Keratinocyte (primary cell): ENCODE measurements at regions not wholly inside any gene's neighbourhood (a gene's known extent, or its start where the extent isn't known, plus 50 kb on each side); places are given as distances from the start of the nearest gene placed in this dataset.

ENCODE experiments used
- DNase-seq: peaks from one replicate; pipeline ENCODE4 v3.0.0-alpha.2; 2011; ENCODE audit warnings: low read depth, missing footprints, low spot score
- FAIRE-seq: peaks from 2 replicates; lab custom pipeline; 2011; peaks lifted over from hg19 to GRCh38; lab: Jason Lieb, UNC
- H2AFZ ChIP-seq: 2 replicates; pipeline ENCODE4 v1.6.0; 2012; ENCODE audit warnings: low read length, control low read depth, inconsistent platforms; ENCODE audit not compliant: control insufficient read depth
- H3K27ac ChIP-seq: 2 replicates; pipeline ENCODE4 v1.5.1; 2011; ENCODE audit warnings: low read length; ENCODE audit not compliant: control insufficient read depth, insufficient read depth
- H3K27me3 ChIP-seq: 3 replicates; pipeline ENCODE4 v1.6.0; 2011; ENCODE audit warnings: low read length; ENCODE audit not compliant: control insufficient read depth, insufficient read depth; ENCODE audit errors: extremely low read depth
- H3K36me3 ChIP-seq, 2 experiments: 2 replicates in 1 of 2; 3 replicates in 1 of 2; pipeline ENCODE4 v1.5.1; 2011; ENCODE audit warnings: low read length in 2 of 2, mild to moderate bottlenecking in 1 of 2; ENCODE audit not compliant: control insufficient read depth in 2 of 2, insufficient read depth in 2 of 2; ENCODE audit errors: extremely low read depth in 1 of 2
- H3K4me1 ChIP-seq: 3 replicates; pipeline ENCODE4 v1.5.1; 2011; ENCODE audit warnings: low read length; ENCODE audit not compliant: control insufficient read depth, insufficient read depth; ENCODE audit errors: extremely low read depth
- H3K4me2 ChIP-seq: 3 replicates; pipeline ENCODE4 v1.6.0; 2011; ENCODE audit warnings: low read depth, low read length; ENCODE audit not compliant: control insufficient read depth, insufficient read depth; ENCODE audit errors: extremely low read depth
- H3K4me3 ChIP-seq, 3 experiments: fragments of 200-600 bp in 1 of 3; sonication (generic) in 1 of 3; 2 replicates in 2 of 3; 3 replicates in 1 of 3; pipeline ENCODE4 v1.5.1; 2011 to 2016; ENCODE audit warnings: low read length in 3 of 3, mild to moderate bottlenecking in 3 of 3, control low read depth in 2 of 3, inconsistent platforms in 1 of 3, low read depth in 1 of 3, mixed read lengths in 1 of 3, mixed run types in 1 of 3, moderate library complexity in 1 of 3; ENCODE audit not compliant: control insufficient read depth in 2 of 3, insufficient read depth in 2 of 3; ENCODE audit errors: extremely low read depth in 1 of 3
- H3K79me2 ChIP-seq: 2 replicates; pipeline ENCODE4 v1.6.0; 2012; ENCODE audit warnings: low read length; ENCODE audit not compliant: control insufficient read depth, insufficient read depth
- H3K9ac ChIP-seq: 3 replicates; pipeline ENCODE4 v1.6.0; 2011; ENCODE audit warnings: low read length; ENCODE audit not compliant: control insufficient read depth, insufficient read depth; ENCODE audit errors: extremely low read depth
- H3K9me1 ChIP-seq: 3 replicates; pipeline ENCODE4 v1.6.0; 2011; ENCODE audit warnings: low read length; ENCODE audit not compliant: control insufficient read depth, insufficient read depth; ENCODE audit errors: extremely low read depth
- H3K9me3 ChIP-seq: 2 replicates; pipeline ENCODE4 v1.5.1; 2012; ENCODE audit warnings: low read depth, low read length; ENCODE audit not compliant: control insufficient read depth
- H4K20me1 ChIP-seq: 3 replicates; pipeline ENCODE4 v1.6.0; 2011; ENCODE audit warnings: low read length; ENCODE audit not compliant: control insufficient read depth, insufficient read depth; ENCODE audit errors: extremely low read depth
- EZH2 ChIP-seq: IDR thresholded peaks from one replicate; pipeline ENCODE4 v1.6.1; 2012; ENCODE audit warnings: inconsistent platforms, mild to moderate bottlenecking, low read length, moderate library complexity
- dilution Hi-C: fragments of 300-500 bp; cut with MboI; formaldehyde crosslinking; loops from one replicate; pipeline ENCODE4 v1.7.0; 2020; ENCODE audit warnings: low sequenced_read_pairs; ENCODE audit not compliant: extremely low pct_ligation_motif_present
- TF ChIP-seq, protein P1 (sequence below), 3 experiments: IDR thresholded peaks in 1 of 3; conservative IDR thresholded peaks in 1 of 3; optimal IDR thresholded peaks in 1 of 3; 2 replicates in 2 of 3; 3 replicates in 1 of 3; pipeline versions ENCODE3 to v1.5.1; 2011; ENCODE audit warnings: low read length in 3 of 3, mild to moderate bottlenecking in 3 of 3, moderate library complexity in 2 of 3, control low read depth in 1 of 3, inconsistent platforms in 1 of 3; ENCODE audit not compliant: insufficient read depth in 2 of 3; ENCODE audit errors: extremely low read depth in 1 of 3

DNA sequence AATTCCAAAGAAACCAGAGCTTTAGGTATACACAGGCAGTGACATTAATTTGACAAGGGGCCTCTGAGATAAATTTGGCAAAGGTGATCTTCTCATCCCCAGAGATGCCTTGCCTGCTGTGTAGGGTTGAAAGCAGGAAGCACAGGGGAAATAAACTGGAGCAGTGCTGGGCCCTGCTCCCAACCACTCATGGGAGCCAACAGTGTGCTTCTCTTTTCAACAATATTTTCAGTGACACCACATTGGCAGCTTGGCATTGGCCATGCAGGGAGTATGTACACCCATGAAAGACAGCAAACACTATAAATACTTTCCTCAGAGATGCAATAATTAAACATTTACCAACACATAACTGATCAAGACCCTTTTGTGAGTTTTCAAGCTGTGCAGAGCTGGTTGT lies 90.7 kb upstream of the F13A1 start:
- no peak overlapping the region for H2AFZ ChIP-seq
- no peak overlapping the region for H3K4me3 ChIP-seq
- TF ChIP-seq, protein P1, sequence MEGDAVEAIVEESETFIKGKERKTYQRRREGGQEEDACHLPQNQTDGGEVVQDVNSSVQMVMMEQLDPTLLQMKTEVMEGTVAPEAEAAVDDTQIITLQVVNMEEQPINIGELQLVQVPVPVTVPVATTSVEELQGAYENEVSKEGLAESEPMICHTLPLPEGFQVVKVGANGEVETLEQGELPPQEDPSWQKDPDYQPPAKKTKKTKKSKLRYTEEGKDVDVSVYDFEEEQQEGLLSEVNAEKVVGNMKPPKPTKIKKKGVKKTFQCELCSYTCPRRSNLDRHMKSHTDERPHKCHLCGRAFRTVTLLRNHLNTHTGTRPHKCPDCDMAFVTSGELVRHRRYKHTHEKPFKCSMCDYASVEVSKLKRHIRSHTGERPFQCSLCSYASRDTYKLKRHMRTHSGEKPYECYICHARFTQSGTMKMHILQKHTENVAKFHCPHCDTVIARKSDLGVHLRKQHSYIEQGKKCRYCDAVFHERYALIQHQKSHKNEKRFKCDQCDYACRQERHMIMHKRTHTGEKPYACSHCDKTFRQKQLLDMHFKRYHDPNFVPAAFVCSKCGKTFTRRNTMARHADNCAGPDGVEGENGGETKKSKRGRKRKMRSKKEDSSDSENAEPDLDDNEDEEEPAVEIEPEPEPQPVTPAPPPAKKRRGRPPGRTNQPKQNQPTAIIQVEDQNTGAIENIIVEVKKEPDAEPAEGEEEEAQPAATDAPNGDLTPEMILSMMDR (optimal IDR thresholded peaks at IDR 0.05 in 1 of 3, IDR thresholded peaks at IDR 0.05 in 1 of 3, conservative IDR thresholded peaks at IDR 0.05 in 1 of 3; ENCODE audit: extremely low read depth in 1 of 3, insufficient read depth in 2 of 3, low read length in 3 of 3): no peak
- TF ChIP-seq EZH2: no peak
- no peaks in the 10 kb centered on the region for H3K36me3 ChIP-seq
- H3K4me2 ChIP-seq: no peak overlapping the region
- no peaks in the 10 kb centered on the region for H4K20me1 ChIP-seq
- DNase-seq (no peak), FAIRE-seq (no peak)
- H3K9ac ChIP-seq: no peak overlapping the region
- no peak overlapping the region for H3K27ac ChIP-seq
- no peaks in the 10 kb centered on the region for H3K4me1 ChIP-seq
- no peaks in the 10 kb centered on the region for H3K27me3 ChIP-seq
- H3K9me3 ChIP-seq: no peaks in the 10 kb centered on the region
- H3K9me1 ChIP-seq: no peaks in the 10 kb centered on the region
- dilution Hi-C loops: no loop called here
- H3K79me2 ChIP-seq: no peaks in the 10 kb centered on the region

DNA sequence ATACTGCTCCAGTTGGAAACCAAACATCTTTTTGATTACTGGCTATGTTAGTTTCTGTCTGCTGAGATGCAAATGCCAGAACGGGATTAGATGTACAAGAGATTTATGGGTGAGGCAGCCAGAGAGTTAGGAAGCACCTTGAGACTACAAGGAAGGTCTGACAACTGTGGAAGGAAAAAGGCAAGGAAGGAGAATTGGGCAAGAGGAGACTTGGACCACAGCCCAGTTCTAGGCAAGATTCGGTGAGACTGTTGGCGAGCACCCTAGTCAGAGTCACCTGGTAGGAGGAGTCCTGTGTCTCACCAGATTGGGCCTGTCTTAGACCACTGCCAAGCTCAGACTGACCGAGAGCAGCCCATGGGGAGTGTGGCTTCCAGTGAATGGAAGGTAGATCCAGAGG lies 91.8 kb upstream of the F13A1 start:
- H3K9ac ChIP-seq: no peak overlapping the region
- no peak overlapping the region for H3K27ac ChIP-seq
- H2AFZ ChIP-seq: no peak overlapping the region
- dilution Hi-C loops: no loop called here
- DNase-seq: no peak
- H3K4me3 ChIP-seq: no peak overlapping the region
- H3K4me2 ChIP-seq: no peak overlapping the region
- no peaks in the 10 kb centered on the region for H4K20me1 ChIP-seq
- H3K27me3 ChIP-seq: no peaks in the 10 kb centered on the region
- no peaks in the 10 kb centered on the region for H3K36me3 ChIP-seq
- no peak for FAIRE-seq
- H3K4me1 ChIP-seq: no peaks in the 10 kb centered on the region
- H3K9me1 ChIP-seq: no peaks in the 10 kb centered on the region
- no peaks in the 10 kb centered on the region for H3K79me2 ChIP-seq
- TF ChIP-seq EZH2: no peak
- TF ChIP-seq, protein P1 (optimal IDR thresholded peaks at IDR 0.05 in 1 of 3, IDR thresholded peaks at IDR 0.05 in 1 of 3, conservative IDR thresholded peaks at IDR 0.05 in 1 of 3; ENCODE audit: extremely low read depth in 1 of 3, insufficient read depth in 2 of 3, low read length in 3 of 3): no peak
- H3K9me3 ChIP-seq: no peaks in the 10 kb centered on the region
